CD4-positive, CD25-positive, alpha-beta regulatory T cell (primary cell): ENCODE measurements at regions not wholly inside any gene's neighbourhood (a gene's known extent, or its start where the extent isn't known, plus 50 kb on each side); places are given as distances from the start of the nearest gene placed in this dataset.

Source experiments
- ATAC-seq, 2 donors: fragments of 150-1000 bp; cut with Tn5 transposase; one replicate each; pipeline ENCODE4 v1.10.0; 2021; ENCODE audit warnings: low read depth in 2 of 2, moderate number of reproducible peaks in 2 of 2, moderate library complexity in 1 of 2
- DNase-seq, 3 donors: peaks; one replicate each; pipeline versions ENCODE4 v3.0.0 to v3.0.0-alpha.2; 2012 to 2022; ENCODE audit warnings: mixed read lengths in 1 of 3
- H3K27ac ChIP-seq: one replicate; pipeline ENCODE4 v1.7.0; 2013; ENCODE audit warnings: mild to moderate bottlenecking, low read length; ENCODE audit not compliant: insufficient read depth, poor library complexity, severe bottlenecking
- H3K27me3 ChIP-seq: one replicate; pipeline ENCODE4 v1.7.0; 2013; ENCODE audit warnings: low read length; ENCODE audit not compliant: control insufficient read depth, insufficient read depth
- H3K36me3 ChIP-seq: one replicate; pipeline ENCODE4 v1.7.0; 2013; ENCODE audit warnings: mild to moderate bottlenecking, low read length, moderate library complexity; ENCODE audit not compliant: control insufficient read depth, insufficient read depth
- H3K4me1 ChIP-seq: 2 replicates; pipeline ENCODE4 v1.7.0; 2013; ENCODE audit warnings: mild to moderate bottlenecking, low read length; ENCODE audit not compliant: insufficient read depth, control insufficient read depth, poor library complexity, severe bottlenecking
- H3K4me3 ChIP-seq: one replicate; pipeline ENCODE4 v1.7.0; 2013; ENCODE audit warnings: low read depth, mild to moderate bottlenecking, low read length, moderate library complexity
- H3K9me3 ChIP-seq, 2 experiments: 1 replicate in 1 of 2; 2 replicates in 1 of 2; pipeline ENCODE4 v1.7.0; 2013; ENCODE audit warnings: low read length in 2 of 2, mild to moderate bottlenecking in 1 of 2, moderate library complexity in 1 of 2; ENCODE audit not compliant: control insufficient read depth in 2 of 2
- H3K27ac Mint-ChIP-seq, 3 donors: one replicate each; pipeline ENCODE4 v1.8.0; 2020 to 2022; ENCODE audit warnings: mild to moderate bottlenecking in 3 of 3, mixed read lengths in 3 of 3, moderate library complexity in 2 of 3
- H3K27me3 Mint-ChIP-seq: one replicate; pipeline ENCODE4 v1.8.0; 2022; ENCODE audit warnings: mild to moderate bottlenecking, mixed read lengths
- H3K36me3 Mint-ChIP-seq: one replicate; pipeline ENCODE4 v1.8.0; 2020; ENCODE audit warnings: mixed read lengths
- H3K4me1 Mint-ChIP-seq, 4 donors: one replicate each; pipeline ENCODE4 v1.8.0; 2020 to 2022; ENCODE audit warnings: mixed read lengths in 4 of 4, mild to moderate bottlenecking in 1 of 4
- H3K4me3 Mint-ChIP-seq, 4 donors: one replicate each; pipeline ENCODE4 v1.8.0; 2020 to 2022; ENCODE audit warnings: mild to moderate bottlenecking in 4 of 4, mixed read lengths in 4 of 4, moderate library complexity in 3 of 4
- H3K9me3 Mint-ChIP-seq, 7 donors: one replicate each; pipeline ENCODE4 v1.8.0; 2020 to 2022; ENCODE audit warnings: mixed read lengths in 7 of 7, mild to moderate bottlenecking in 3 of 7, moderate library complexity in 2 of 7

DNA sequence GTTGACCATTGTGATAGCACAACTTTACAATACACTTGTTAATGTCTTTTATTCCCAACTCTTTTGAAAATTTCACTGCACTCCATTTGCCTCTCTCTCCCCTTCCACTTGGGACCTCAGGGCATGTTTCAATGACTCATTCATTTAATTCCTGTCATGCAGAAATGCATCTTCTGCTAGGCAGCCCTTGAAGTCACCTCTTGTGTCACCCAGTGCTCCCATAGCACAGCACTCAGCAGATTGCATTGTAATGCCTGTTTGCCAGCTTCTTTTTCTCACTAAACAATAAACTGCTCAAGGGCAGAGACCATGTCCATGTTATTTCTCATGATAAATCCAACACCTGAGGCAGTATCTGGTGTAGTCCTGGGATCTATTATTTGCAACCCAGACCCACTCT lies 85.9 kb upstream of the ACSL3 start:
- H3K4me3 Mint-ChIP-seq = no peak overlapping the region
- no peaks in the 10 kb centered on the region for H3K27me3 Mint-ChIP-seq
- no peaks in the 10 kb centered on the region for H3K4me1 Mint-ChIP-seq
- DNase-seq (no peak), ATAC-seq (no peak)
- no peaks in the 10 kb centered on the region for H3K27me3 ChIP-seq
- no peak overlapping the region for H3K27ac ChIP-seq
- no peaks in the 10 kb centered on the region for H3K36me3 Mint-ChIP-seq
- no peaks in the 10 kb centered on the region for H3K9me3 ChIP-seq
- H3K36me3 ChIP-seq = no peaks in the 10 kb centered on the region
- H3K9me3 Mint-ChIP-seq = peaks cover 0 to 2% (median 0%) of the 10 kb centered on the region in 7 donors
- no peaks in the 10 kb centered on the region for H3K4me1 ChIP-seq
- no peak overlapping the region for H3K27ac Mint-ChIP-seq
- no peak overlapping the region for H3K4me3 ChIP-seq

DNA sequence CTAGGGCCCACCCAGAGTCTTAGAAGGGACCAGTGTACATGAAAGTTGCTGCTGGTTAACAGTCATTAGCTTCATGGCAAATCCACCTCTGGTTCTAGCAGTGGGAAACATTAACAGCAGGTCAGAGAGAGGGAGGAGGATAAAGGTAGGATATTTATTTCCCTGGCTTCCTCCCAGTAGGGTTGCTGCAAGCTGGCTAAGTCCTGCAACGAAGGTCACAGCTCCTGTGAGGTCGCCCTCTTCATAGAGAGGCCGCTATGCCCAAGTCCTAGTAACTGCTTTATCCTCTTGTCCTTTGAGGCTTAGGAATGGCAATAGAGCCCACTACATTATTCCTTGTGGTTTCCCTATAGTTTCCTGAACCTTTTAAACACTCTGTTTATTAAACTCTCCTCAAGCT lies 84.0 kb upstream of the ACSL3 start:
- Mint-ChIP-seq H3K9me3 (peaks cover 0 to 2% (median 0%) of the 10 kb centered on the region in 7 donors), H3K4me3 (no peak overlapping the region), H3K27me3 (no peaks in the 10 kb centered on the region), H3K27ac (no peak overlapping the region), H3K36me3 (no peaks in the 10 kb centered on the region), H3K4me1 (no peaks in the 10 kb centered on the region)
- Histone ChIP-seq H3K4me1 (no peaks in the 10 kb centered on the region), H3K27me3 (peaks cover 2% of the 10 kb centered on the region), H3K27ac (no peak overlapping the region), H3K4me3 (no peak overlapping the region), H3K36me3 (no peaks in the 10 kb centered on the region), H3K9me3 (no peaks in the 10 kb centered on the region)
- ATAC-seq (no peak), DNase-seq (no peak)

DNA sequence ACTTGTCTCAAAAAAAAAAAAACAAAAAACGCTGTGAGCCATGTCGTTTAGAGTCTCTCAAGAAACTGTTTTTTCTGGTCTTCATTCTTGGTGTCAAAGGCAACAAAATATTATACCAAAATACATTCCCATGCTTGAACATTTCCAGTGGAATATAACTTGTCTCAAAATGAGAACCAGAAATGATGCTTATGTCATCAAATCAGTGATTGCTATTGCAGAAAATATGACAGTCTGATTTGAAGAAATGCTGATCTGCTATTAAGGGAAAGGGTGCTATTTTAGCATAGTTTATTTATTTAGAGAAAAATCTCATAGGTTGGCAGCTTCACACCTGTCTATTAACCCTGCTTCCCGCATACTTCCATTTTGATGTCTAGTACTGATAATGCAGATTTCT lies 82.4 kb upstream of the ACSL3 start:
- no peaks in the 10 kb centered on the region for H3K4me1 Mint-ChIP-seq
- H3K27me3 Mint-ChIP-seq = no peaks in the 10 kb centered on the region

DNA sequence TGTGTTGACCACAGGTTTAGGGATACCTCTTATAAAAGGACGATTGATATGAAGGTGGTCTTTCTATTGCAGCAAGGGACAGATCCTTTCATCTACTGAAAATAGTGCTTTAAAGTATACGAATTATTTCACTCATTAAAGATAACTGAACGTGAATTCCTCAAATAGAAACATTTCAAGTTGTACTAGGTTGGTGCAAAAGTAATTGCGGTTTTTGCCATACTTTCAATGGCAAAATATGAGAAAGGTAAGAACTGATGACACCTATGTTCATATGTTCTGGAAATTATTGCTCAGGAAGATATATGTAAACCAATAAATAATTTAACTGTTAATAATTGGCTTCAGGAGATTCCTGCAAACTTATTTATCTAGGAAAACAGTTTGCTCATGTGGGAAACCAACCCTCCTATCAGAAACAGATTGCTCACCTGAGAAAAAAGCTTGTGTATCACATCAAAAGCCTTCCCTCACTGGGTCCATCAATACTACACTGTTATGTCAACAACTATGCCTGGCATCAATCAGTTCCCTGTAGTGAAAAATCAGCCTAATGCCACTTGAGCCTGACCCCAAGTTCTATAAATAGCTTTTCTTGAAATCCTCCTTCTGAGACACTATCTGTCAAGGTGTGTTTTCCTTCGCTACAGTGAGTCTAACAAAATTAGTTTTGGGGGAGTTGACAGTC lies 81.5 kb upstream of the ACSL3 start:
- H3K27me3 ChIP-seq = peaks cover 2% of the 10 kb centered on the region
- H3K9me3 ChIP-seq = no peaks in the 10 kb centered on the region
- Mint-ChIP-seq H3K4me3 (no peak overlapping the region), H3K9me3 (peaks cover 0 to 2% (median 0%) of the 10 kb centered on the region in 7 donors), H3K27me3 (no peaks in the 10 kb centered on the region), H3K27ac (no peak overlapping the region), H3K36me3 (no peaks in the 10 kb centered on the region), H3K4me1 (no peaks in the 10 kb centered on the region)
- no peak for ATAC-seq
- H3K4me3 ChIP-seq = no peak overlapping the region
- no peak for DNase-seq
- no peaks in the 10 kb centered on the region for H3K4me1 ChIP-seq
- no peaks in the 10 kb centered on the region for H3K36me3 ChIP-seq
- H3K27ac ChIP-seq = no peak overlapping the region

More for the DNA sequence above, 82.4 kb upstream of the ACSL3 start:
- H3K27ac ChIP-seq = no peak overlapping the region
- Mint-ChIP-seq H3K4me3 (no peak overlapping the region), H3K36me3 (no peaks in the 10 kb centered on the region), H3K27ac (no peak overlapping the region), H3K9me3 (peaks cover 0 to 2% (median 0%) of the 10 kb centered on the region in 7 donors)
- DNase-seq = no peak
- H3K36me3 ChIP-seq = no peaks in the 10 kb centered on the region
- no peaks in the 10 kb centered on the region for H3K9me3 ChIP-seq
- no peaks in the 10 kb centered on the region for H3K4me1 ChIP-seq
- no peak overlapping the region for H3K4me3 ChIP-seq
- no peak for ATAC-seq
- peaks cover 2% of the 10 kb centered on the region for H3K27me3 ChIP-seq

DNA sequence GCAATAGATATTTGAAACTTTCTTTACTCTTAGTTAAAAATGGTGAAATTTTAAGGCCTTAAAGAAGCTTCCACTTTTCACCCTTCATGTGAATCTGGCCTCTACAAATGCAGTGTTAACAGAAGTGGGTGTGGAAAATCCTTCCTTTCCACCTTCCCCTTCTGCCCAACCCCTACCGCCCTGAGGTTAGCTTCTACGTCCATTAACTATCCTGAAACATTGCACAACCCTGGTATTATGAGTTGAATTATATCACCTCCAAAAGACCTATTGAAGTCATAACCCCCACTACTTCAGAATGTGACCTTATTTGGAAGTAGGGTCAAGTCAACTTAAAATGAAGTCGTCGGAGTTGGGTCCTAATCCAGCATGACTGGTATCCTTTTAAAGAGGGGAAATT lies 80.8 kb upstream of the ACSL3 start:
- Histone ChIP-seq H3K27ac (no peak overlapping the region), H3K36me3 (no peaks in the 10 kb centered on the region), H3K27me3 (peaks cover 2% of the 10 kb centered on the region), H3K9me3 (no peaks in the 10 kb centered on the region), H3K4me1 (no peaks in the 10 kb centered on the region), H3K4me3 (no peak overlapping the region)
- Mint-ChIP-seq H3K27ac (no peak overlapping the region), H3K36me3 (no peaks in the 10 kb centered on the region), H3K4me1 (no peaks in the 10 kb centered on the region), H3K4me3 (no peak overlapping the region), H3K9me3 (peaks cover 0 to 2% (median 0%) of the 10 kb centered on the region in 7 donors), H3K27me3 (no peaks in the 10 kb centered on the region)
- no peak for DNase-seq
- no peak for ATAC-seq

DNA sequence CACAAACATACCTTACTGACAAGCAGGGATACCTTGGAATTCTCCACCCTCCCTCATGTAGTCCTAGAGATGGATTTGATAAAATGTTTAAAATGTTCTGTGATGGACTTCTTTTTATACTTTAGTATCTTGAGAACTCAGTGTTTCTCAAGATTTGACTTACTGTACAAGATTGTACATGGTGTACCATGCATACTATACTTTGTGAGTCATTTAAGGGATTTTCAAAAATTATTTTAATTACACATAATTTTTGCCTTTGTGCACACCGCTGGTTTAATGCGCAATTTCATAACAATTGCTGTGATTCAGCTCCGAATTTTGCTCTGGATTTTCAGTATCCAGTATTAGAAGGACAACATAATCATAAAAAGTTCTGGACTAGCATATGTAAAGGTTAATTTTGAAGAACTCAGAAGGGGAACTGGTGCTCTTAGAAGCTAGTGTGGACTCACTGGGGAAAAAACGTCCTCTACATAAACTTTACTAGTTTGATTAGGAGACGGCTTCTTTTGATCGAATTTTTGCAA lies 78.6 kb upstream of the ACSL3 start:
- Histone ChIP-seq H3K27ac (no peak overlapping the region), H3K9me3 (no peaks in the 10 kb centered on the region), H3K27me3 (peaks cover 2% of the 10 kb centered on the region), H3K36me3 (no peaks in the 10 kb centered on the region), H3K4me3 (no peak overlapping the region), H3K4me1 (no peaks in the 10 kb centered on the region)
- Mint-ChIP-seq H3K36me3 (no peaks in the 10 kb centered on the region), H3K27ac (no peak overlapping the region), H3K27me3 (no peaks in the 10 kb centered on the region), H3K9me3 (peaks cover 0 to 2% (median 0%) of the 10 kb centered on the region in 7 donors), H3K4me1 (no peaks in the 10 kb centered on the region), H3K4me3 (no peak overlapping the region)
- DNase-seq = no peak
- ATAC-seq = no peak

DNA sequence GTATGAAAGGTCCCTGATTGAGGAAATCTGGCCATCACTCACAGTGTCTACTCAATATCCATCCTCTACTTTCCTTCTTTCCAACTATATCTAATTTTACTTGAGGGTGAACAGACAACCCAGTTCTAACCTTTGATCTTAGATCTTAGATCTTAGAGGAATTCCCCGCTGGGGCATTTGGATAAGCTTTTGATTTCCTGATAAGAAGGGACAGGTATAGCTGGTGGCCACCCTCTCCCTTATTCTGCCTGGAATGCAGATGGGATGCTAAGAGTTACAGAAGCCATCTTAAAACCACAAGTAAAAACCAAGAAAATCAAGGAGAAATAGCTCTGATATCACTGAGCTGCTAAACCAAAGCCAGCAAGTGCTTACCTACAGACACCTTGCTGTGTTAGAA lies 77.2 kb upstream of the ACSL3 start:
- H3K4me3 Mint-ChIP-seq = no peak overlapping the region

DNA sequence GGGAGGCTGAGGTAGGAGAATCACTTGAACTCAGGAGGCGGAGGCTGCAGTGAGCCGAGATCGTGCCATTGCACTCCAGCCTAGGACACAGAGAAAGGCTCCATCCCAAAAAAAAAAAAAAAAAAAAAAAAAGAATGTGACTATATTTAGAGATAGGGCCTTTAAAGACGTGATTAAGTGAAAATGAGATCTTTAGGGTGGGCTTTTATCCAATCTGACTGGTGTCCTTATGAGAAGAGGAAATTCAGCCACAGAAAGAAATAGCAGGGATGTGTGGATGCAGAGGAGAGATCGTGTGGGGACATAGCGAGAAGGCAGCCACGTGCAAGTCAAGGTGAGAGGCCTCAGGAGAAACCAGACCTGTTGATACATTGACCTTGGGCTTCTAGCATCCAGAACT lies 69.9 kb upstream of the ACSL3 start:
- H3K4me3 ChIP-seq = no peak overlapping the region
- ATAC-seq (no peak), DNase-seq (no peak)
- Mint-ChIP-seq H3K9me3 (no peaks in the 10 kb centered on the region), H3K4me1 (peaks cover 7 to 16% (median 8%) of the 10 kb centered on the region in 4 donors), H3K27ac (no peak overlapping the region), H3K27me3 (no peaks in the 10 kb centered on the region), H3K36me3 (no peaks in the 10 kb centered on the region), H3K4me3 (peak overlapping the region in 1 of 4 donors; percentile 58)
- H3K9me3 ChIP-seq = no peaks in the 10 kb centered on the region
- H3K27me3 ChIP-seq = no peaks in the 10 kb centered on the region
- H3K4me1 ChIP-seq = peaks cover 7% of the 10 kb centered on the region
- no peak overlapping the region for H3K27ac ChIP-seq
- no peaks in the 10 kb centered on the region for H3K36me3 ChIP-seq

More for the DNA sequence above, 77.2 kb upstream of the ACSL3 start:
- ATAC-seq (no peak), DNase-seq (no peak)
- Histone ChIP-seq H3K9me3 (no peaks in the 10 kb centered on the region), H3K4me3 (no peak overlapping the region), H3K27me3 (peaks cover 2% of the 10 kb centered on the region), H3K27ac (no peak overlapping the region), H3K4me1 (no peaks in the 10 kb centered on the region), H3K36me3 (no peaks in the 10 kb centered on the region)
- no peaks in the 10 kb centered on the region for H3K27me3 Mint-ChIP-seq
- H3K36me3 Mint-ChIP-seq = no peaks in the 10 kb centered on the region
- peaks cover 0 to 3% (median 0%) of the 10 kb centered on the region in 4 donors for H3K4me1 Mint-ChIP-seq
- H3K9me3 Mint-ChIP-seq = peaks cover 0 to 2% (median 0%) of the 10 kb centered on the region in 7 donors
- no peak overlapping the region for H3K27ac Mint-ChIP-seq
